Ovary (tissue), 3 donors: ENCODE measurements at regions not wholly inside any gene's neighbourhood (a gene's known extent, or its start where the extent isn't known, plus 50 kb on each side); places are given as distances from the start of the nearest gene placed in this dataset.

Experiments
- POLR2A ChIP-seq: fragments of 450-650 bp; IDR thresholded peaks from one replicate; pipeline ENCODE4 v1.6.1; 2017; ENCODE audit warnings: antibody characterized with exemption, mild to moderate bottlenecking, moderate library complexity
- TF ChIP-seq, protein P1 (sequence below), 3 donors: fragments of 450-650 bp in 2 of 3; fragments of 200-600 bp in 1 of 3; IDR thresholded peaks; one replicate each; pipeline versions ENCODE4 v1.5.1 to v1.8.0; 2016 to 2022; ENCODE audit warnings: antibody characterized with exemption in 3 of 3, mild to moderate bottlenecking in 1 of 3
- donor health status: DM: no; HTN: no; CAD: no.

DNA sequence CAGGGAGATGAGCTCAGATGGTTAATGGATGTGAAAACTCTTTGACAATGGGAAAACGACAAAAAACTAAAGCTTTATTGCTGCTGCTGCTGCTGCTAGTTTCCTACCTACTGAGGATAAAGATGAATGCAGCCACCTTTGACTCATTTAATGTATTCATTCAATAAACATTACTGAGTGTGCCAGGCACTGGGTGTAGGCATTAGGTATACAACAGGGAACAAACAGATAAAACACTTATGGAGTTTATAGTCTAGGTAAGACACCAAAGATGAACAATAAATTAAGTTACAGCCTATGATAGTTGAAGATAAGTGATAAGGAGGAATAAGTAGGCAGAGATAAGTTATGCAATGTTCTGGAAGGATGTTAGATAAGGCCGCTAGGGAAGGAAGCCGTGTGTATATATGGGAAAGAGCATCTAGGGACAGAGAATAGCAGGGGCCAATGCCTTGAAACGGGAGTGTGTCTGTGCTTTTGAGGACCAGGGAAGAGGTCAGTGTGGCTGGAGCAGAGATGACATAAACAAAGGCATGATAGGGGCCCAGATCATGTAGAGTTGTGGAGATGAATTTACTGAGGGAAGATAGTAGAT is 477.6 kb downstream of the NTRK2 start:
- TF ChIP-seq POLR2A: no peak
- TF ChIP-seq, protein P1, sequence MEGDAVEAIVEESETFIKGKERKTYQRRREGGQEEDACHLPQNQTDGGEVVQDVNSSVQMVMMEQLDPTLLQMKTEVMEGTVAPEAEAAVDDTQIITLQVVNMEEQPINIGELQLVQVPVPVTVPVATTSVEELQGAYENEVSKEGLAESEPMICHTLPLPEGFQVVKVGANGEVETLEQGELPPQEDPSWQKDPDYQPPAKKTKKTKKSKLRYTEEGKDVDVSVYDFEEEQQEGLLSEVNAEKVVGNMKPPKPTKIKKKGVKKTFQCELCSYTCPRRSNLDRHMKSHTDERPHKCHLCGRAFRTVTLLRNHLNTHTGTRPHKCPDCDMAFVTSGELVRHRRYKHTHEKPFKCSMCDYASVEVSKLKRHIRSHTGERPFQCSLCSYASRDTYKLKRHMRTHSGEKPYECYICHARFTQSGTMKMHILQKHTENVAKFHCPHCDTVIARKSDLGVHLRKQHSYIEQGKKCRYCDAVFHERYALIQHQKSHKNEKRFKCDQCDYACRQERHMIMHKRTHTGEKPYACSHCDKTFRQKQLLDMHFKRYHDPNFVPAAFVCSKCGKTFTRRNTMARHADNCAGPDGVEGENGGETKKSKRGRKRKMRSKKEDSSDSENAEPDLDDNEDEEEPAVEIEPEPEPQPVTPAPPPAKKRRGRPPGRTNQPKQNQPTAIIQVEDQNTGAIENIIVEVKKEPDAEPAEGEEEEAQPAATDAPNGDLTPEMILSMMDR (IDR thresholded peaks at IDR 0.05): no peak
